A204.1 (cell line): ENCODE measurements at regions not wholly inside any gene's neighbourhood (a gene's known extent, or its start where the extent isn't known, plus 50 kb on each side); places are given as distances from the start of the nearest gene placed in this dataset.
"Not testable (repeated sequence)": the region's sequence is repeated elsewhere in the genome, so short reads cannot be mapped to it uniquely, and the experiment has no call there.

Experiments used
- FAIRE-seq: peaks from 2 replicates; lab custom pipeline; 2012; peaks lifted over from hg19 to GRCh38; lab: Jason Lieb, UNC

DNA sequence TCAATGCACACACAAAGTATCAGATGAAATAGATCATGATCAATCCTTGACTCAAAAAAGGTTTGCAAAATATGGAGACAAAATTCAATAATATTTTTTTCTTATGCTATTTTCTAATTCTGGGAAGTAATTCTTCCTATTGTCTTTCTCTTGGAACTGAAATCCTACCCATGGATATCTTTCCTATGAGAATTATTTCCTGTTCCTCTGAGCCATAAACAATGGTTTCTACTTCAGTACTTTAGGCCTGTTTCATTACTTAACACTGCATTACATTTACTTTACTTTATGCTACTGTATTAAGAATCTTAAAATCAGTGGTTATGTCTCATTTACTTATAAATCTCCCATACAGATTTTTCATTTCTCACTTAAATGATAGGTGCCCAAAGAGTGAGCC lies 1025.4 kb upstream of the ACO1 start:
- FAIRE-seq: no peak

DNA sequence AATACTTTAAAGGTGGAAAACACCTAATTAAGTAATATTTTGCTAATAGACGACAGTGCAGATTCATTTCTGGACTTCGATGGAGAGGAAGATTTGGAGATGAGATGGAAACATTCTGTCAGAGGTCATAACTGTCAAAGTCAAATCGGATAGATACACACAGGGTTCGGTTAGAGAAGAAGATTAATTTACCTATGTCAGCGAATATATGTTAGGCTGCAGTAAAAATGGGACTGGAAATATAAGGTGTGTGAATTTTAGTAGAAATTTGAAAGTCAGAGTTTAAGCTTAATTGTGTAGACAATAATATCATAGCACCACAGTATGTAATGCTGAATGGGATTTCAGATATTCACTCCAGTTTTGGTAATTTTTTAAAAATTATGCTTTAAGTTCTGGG lies 1020.3 kb upstream of the ACO1 start:
- FAIRE-seq: no peak

DNA sequence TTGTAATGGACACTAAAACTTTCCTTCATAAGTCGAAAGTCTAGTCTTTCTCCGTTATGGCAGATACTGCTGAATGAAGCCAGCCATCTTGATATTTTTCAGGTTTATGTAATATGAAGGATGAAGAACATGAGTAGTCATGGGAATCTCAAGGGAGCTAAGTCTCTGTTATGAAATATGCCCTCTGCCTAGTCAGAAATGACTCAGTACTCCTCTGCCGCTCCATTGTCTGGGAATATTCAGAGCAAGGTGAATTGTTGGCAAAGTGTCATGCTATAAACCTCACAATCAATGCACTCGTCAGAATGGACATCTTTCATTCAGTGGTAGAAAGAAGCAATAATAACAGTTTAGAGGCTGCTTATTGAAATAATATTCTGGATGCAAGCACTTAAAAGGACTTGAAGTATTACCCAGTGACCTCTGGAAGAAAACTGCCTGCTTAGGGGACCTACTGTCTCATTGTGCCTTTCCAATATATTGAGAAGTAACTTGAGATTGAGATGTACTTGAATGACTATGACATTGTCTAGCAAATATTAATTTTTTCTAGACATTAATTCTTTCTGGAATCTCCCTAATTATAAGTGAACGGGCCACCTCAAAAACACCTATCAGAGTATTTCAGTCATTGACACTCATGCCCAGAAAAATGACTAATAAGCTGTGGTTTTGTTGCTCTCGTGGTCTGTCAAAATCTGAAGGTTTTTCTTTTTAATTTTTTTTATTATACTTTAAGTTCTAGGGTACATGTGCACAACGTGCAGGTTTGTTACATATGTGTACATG lies 1011.5 kb upstream of the ACO1 start:
- FAIRE-seq: no peak

DNA sequence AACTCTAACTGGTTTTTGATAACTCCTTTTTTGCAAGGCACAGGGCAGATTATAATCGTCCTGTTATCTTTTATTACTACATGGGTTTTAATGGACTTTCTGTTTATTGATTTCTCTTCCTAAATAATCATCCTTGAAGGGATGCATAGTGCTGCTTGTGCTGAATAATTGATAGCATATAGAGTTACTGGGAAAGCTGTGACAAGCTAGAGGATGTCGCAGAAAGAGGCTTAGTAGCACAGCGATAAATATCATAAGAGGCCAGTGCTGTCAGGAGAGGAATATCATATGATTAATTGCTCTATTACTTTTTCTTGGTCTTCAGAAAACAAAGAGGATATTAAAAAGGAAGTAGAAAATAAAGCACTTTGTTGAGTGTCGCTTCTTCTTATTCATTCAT lies 1007.1 kb upstream of the ACO1 start:
- no peak for FAIRE-seq

DNA sequence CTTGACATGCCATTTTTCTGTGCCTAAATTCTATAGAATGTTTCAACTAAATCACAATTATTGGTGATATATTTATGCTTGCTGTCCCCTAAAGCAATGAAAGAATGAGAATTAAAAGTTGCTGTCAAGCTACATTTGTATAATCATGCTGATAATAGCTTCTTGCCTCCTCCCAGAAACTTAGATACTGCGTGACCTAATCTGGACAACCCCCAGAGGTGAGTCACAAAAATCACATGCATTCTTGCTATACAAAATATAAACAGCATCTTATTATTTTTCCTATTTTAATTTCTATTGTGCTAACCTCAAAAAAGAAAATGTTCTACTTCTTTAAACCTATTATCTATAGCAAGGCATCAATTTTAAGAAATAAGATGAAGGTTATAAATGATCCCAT lies 995.8 kb upstream of the ACO1 start:
- no peak for FAIRE-seq

DNA sequence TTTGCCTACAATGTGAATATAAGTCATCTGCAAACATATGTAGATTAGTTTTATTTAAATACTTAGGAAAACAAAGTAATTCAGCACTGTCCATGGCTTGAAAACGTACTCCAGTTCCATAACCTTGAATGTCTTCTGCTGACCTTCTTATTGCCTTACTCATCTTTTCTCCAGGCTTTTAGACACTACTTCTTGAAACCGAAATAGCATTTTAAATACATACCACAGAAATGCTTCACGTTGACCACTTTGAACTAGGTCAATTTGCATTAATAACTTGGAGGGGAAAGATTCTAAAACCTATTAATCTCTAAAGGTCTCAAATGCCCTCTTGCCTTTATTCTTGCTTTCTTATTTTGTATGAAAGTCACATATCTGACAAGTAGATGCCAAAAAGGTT lies 995.4 kb upstream of the ACO1 start:
- FAIRE-seq: no peak

DNA sequence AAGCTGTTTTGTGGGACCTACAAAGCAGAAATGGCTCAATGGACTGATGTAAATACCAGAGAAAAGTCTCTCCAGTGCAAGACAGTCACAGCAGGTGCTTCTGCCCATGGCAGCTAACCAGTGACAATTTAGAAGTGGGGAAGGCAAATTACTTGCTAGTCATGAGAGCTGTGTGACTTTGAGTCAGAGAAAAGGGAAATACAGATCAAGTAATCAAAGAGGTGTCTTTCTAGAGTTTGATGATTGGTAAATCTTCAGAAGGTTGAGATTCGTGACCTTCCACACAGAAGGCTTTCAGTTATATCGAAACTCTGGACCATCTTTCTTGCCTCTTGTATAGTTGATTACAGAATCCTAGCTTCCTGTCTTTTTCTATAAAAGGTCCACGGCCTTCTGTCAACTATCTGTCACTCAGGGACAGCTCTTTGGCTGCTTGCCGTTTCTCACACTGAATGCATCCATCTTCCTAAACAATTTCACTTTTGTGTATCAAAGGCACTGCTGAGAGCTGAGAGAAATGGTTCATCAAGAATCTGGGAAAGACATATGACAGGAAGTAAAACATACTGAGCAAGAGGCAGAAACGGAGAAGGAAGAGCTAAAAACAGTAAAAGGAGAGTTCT lies 993.9 kb upstream of the ACO1 start:
- FAIRE-seq: no peak

DNA sequence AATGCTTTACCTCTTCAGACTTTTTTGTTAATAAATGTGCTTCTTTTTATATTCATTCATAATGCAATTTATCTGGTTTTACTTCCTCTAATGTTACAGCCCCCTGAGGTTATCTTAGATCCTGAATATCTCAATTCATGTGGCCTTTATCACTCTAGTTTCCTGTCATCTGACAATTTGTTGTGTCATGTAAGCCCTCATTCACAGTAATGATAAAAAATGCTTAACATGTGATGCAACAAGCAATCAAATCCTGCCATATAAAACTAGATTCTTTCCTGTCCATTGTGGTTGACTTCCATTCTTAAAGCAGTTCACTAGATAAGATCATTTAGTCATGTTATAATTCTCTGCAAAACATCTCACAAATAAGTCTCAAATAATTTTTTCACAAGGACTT lies 991.2 kb upstream of the ACO1 start:
- FAIRE-seq: no peak

DNA sequence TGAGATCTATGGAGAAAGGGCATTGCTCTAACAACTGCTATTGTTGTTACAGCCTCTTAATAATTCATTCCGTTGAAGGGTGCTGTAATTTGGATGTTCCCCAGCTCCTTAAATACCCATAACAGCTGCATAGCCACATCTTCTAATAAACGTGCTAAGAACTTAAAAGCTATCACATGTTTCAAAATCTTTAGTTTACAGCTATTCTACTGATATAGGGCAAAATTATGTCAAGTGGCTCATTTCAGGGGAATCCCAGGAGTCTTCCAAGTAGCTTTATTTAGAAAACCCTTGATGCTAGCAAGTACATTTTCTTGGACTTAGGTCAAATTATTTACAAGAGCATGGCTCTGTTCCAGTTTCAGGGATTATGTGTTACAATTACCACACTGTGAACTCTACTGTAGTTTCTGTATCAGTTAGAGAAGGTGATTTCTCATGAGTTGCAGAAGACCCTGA lies 990.4 kb upstream of the ACO1 start:
- no peak for FAIRE-seq

DNA sequence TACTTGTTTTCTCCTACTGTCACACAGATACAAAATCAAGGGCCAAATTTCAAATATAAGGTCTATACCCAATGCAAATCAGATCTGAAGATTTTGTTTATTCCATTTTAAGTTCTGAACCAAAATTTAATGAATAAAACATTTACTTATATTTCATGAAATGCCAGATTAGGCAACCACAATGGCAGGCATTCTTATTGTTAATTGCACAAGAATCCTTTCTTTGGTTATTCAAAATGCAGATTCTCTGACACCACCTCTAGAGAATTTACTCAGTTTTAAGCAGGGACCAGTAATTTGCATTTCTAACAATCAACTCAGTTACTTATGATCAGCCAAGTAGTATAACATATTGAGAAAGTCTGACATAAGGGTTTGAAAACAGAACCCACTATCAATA lies 972.4 kb upstream of the ACO1 start:
- no peak for FAIRE-seq

DNA sequence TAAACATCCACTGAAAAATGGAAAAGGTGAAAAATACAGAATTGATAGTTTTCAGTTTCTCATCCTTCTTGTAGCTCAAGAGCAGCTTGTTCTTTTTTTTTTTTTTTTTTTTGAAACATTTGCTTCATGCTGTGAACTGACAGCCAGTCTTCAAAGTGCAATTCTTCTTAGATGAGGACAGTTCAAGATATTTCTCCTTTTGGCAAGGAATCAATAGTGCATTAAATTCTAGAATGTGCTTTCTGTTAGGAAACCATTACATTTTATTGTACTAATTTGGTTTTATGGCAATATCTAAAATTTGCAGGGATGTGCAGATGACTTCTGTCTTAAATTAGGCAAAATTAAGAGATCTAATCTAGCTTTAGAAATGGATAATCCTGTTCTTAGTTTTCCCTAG lies 969.3 kb upstream of the ACO1 start:
- FAIRE-seq: no peak

DNA sequence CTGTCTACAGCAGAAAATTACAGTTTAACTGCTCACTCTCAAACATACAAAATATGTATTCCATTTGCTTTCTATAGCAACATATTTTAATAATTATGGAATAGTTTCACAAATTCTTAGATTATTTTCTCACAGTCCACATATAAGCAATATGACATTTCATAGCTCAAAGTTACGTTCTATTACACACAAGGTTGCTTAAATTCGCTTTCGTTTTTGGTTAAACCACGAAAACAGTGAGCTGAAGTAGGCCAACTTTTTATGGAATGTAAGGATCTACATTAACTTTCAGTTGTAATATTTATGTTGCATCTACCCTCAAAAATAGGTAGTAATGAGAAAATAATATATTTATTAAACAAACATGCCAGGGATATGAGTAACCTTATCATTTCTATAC lies 966.0 kb upstream of the ACO1 start:
- no peak for FAIRE-seq

DNA sequence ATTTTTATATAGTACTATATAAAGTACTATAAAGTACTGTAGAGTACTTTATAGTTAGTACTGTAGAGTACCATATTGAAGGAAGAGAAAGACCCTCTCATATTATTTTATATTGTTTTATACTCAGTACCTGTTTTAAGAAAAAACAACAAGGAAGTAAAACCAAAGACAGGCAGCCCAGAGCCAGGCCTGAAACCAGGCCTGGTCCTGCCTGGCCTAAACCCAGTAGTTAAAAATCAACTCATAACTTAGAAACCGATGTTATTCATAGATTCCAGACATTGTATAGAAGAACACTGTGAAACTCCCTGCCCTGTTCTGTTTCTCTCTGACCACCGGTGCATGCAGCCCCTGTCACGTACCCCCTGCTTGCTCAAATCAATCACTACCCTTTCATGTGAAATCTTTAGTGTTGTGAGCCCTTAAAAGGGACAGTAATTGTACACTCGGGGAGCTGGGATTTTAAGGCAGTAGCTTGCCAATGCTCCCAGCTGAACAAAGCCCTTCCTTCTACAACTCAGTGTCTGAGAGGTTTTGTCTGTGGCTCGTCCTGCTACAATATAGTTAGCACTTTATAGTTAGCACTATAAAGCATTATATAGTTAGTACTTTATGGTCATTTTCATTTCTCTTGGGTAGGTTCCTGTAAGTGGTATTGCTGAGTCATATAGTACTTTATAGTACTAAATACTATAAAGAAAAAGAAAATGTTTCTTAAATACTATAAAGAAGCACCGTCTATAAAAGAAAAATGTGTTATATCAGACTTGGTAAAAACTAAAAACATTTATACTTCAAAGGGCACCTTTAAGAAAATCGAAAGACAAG lies 940.6 kb upstream of the ACO1 start:
- not testable (repeated sequence) for FAIRE-seq

DNA sequence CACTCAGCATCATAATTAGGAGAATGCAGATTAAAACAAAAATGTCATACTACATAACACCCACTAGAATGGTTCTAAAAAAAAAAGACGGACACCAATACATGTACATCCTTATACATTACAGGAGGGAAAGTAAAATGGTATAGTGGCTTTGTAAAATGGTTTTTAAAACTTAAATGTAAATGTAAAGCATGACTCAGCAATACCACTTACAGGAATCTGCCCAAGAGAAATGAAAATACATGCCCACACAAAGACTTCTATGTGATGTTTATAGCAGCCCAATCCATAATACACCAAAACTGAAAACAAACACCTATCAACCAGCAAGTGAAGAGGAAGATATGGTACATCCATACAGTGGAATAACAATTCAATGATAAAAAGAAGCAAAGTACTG lies 939.1 kb upstream of the ACO1 start:
- no peak for FAIRE-seq

DNA sequence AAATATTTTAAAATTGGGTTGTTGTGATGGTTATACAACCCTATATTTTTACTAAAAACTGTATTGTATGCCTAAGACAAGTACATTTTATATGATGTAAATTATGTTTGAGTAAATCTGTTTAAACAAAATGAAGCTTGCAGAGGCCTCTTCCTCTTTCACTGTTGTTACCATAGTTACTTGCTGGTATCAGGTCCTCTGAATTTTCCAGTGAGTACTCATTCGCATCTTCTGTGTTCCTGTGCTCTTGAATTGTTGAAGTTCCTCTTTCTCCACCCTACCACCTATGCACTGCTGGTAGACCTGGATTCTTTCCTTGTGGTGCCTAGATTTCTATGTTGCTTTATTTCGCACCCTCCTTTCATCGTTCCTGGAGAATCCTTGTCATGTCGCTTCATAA lies 938.5 kb upstream of the ACO1 start:
- FAIRE-seq: no peak

DNA sequence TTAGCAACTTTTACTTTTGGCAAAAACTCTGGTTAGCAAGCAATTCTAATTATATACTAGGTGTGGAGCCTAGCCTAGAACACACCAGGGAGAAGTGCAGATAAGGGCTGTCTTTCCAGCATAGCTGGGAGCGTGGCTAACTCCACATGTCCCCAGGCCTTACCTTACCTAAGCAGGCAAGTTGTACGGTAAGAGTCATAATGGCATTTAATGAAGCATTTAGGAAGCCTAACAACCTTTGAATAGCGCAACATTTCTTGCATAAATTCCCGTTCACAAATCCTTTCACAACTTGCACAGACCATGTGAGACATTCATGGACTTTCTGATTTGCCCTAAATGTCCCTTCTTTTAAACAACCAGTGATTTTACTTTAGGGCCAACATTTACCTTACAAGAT lies 917.4 kb upstream of the ACO1 start:
- FAIRE-seq: no peak

DNA sequence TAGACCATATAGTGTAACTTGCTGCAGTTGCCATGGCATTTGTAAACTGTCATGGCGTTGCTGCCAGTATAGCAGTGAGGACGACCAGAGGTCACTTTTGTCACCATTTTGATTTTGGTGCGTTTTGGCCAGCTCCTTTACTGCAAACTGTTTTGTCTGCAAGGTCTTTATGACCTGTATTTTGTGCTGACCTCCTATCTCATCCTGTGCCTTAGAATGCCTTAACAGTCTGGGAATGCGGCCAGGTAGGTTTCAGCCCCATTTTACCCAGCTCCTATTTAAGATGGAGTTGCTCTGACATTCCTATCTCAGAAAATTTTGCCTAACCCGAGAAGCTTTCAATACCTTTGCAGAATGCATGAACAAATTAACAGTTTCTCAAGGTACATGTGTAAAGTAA lies 914.4 kb upstream of the ACO1 start:
- no peak for FAIRE-seq

DNA sequence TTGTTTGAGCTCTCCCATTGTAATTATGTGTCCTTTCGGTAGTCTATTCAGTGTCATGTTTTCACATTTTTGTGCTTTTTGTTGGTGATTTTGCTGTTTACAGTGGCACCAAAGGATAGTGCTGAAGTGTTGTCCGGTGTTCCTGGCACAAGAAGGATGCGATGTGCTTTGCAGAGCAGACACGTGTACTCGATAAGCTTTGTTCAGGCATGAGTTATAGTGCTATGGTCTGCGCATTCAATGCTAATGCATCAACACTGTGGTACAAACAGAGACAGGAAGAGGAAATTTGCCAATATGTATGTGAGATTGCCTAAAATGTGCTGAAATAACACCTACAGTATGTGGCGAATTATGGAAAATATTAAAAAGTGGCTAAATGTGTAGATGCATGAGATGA lies 913.4 kb upstream of the ACO1 start:
- FAIRE-seq: no peak

DNA sequence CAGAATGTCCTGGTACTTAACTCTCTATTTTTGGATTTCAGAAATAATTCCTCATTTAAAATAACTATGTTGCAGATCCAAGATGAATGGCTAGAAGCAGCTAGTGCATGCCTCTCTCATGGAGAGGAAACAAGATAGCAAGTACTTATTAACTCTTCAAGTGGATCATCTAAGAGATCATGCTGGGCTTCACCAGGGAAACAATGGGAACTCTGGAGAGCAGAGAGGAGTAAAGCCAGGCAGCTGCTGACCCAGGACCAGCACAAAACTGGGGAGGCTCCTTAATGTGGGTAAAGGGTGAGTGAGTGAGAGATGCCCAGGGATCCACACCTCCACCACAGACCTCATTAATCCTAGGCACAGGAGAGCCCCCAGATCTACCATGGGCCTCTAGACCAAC lies 897.8 kb upstream of the ACO1 start:
- FAIRE-seq: no peak

DNA sequence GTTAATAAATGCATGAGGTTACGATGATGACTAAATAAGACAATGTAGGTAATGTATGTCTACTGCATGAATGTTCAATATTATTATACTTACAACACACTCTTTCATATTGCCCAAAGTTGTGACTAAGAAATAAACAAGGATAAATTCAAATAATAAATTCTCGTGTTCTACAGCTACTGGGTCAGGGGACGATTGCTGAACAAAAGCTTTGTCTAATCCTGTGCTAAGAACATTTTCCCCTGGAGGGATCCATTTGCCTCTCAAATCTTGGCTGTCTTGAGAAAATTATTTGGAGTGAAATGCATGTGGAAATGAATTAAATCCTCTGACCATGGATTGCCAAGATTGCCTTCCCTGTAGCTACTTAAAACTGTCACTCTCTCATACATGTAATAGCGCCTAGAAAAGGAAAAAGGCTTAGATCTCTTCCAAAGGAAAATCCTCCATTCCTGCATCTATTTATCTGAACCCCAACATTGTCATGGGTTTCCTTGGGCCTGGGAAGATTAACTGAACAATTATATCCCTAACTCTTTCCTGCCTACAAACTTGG lies 893.8 kb upstream of the ACO1 start:
- FAIRE-seq: no peak

DNA sequence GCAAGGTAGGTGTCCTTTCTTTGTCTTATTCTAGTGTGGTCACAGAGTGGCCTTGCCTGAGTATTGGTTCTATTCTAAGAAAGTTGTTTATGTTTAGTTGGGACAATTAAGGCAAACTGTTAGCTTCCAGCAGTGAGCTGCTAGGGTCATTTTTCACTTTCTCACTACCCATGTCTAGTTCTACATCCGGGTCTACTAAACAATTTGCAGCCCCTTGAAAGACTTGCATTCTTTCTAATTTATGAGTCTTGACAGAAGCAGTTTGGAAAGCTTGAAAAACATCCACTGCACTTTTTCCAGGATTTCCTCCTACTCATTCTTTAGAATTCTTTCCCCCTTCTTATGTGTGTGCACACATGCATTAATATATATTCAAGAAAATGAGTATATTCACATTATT lies 892.2 kb upstream of the ACO1 start:
- FAIRE-seq: no peak

DNA sequence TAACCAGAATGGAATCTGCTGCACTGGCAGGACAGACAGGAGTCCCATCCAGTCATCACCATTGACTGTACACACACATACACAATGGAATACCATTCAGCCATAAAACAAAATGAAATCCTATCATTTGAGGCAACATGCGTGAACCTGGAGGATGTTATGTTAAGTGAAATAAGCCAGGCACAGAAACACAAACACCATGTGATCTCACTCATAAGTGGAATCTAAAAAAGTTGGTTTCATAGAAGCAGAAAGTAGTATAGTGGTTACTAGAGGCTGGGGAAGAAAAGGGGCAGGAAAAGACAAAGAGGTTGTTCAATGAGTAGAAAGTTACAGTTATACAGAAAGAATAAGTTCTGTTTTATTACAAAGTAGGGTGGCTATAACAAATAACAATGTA lies 884.0 kb upstream of the ACO1 start:
- no peak for FAIRE-seq

DNA sequence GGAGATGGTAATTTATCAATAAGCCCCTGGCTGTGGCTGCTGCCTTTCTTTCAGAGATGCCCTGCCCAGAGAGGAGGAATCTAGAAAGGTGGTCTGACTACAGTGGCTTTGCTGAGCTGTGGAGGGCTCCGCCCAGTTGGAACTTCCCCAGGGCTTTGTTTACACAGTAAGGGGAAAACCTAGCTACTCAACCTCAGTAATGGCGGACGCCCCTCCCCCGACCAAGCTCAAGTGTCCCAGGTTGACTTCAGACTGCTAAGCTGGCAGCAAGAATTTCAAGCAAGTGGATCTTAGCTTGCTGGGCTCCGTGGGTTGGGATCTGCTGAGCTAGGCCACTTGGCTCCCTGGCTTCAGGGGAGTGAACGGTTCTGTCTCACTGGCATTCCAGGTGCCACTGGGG lies 865.4 kb upstream of the ACO1 start:
- FAIRE-seq: no peak
